Lower leg skin (tissue), 3 donors: ENCODE measurements at regions not wholly inside any gene's neighbourhood (a gene's known extent, or its start where the extent isn't known, plus 50 kb on each side); places are given as distances from the start of the nearest gene placed in this dataset.

Experiments used
- POLR2A ChIP-seq, 2 donors: fragments of 450-650 bp; IDR thresholded peaks; one replicate each; pipeline ENCODE4 v1.6.1; 2016 to 2017; ENCODE audit warnings: antibody characterized with exemption in 2 of 2, mild to moderate bottlenecking in 1 of 2, moderate library complexity in 1 of 2
- TF ChIP-seq, protein P1 (sequence below), 3 donors: fragments of 450-650 bp; IDR thresholded peaks; one replicate each; pipeline ENCODE4 v1.5.1; 2016; ENCODE audit warnings: antibody characterized with exemption in 3 of 3, mild to moderate bottlenecking in 3 of 3, moderate library complexity in 2 of 3

DNA sequence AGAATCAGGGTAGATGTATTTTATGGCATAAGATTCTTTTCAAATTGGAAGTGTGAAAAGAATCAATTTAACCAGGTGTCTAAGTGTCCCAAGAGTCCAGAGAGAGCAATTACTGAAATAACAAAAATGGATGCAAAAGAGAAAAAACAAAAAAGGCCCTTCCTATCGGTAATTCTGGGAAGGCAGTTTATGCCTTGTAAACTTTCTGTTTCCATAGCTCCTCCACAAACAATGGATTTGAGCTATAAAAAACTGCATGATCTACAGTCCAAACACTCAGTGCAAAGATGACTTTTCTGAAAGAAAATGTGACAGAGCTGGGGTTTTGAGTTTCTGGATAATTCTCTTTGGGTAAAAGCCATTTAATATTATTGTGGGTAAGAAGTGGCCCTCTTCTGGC is 366.1 kb downstream of the EN1 start:
- TF ChIP-seq, protein P1, sequence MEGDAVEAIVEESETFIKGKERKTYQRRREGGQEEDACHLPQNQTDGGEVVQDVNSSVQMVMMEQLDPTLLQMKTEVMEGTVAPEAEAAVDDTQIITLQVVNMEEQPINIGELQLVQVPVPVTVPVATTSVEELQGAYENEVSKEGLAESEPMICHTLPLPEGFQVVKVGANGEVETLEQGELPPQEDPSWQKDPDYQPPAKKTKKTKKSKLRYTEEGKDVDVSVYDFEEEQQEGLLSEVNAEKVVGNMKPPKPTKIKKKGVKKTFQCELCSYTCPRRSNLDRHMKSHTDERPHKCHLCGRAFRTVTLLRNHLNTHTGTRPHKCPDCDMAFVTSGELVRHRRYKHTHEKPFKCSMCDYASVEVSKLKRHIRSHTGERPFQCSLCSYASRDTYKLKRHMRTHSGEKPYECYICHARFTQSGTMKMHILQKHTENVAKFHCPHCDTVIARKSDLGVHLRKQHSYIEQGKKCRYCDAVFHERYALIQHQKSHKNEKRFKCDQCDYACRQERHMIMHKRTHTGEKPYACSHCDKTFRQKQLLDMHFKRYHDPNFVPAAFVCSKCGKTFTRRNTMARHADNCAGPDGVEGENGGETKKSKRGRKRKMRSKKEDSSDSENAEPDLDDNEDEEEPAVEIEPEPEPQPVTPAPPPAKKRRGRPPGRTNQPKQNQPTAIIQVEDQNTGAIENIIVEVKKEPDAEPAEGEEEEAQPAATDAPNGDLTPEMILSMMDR (IDR thresholded peaks at IDR 0.05) = no peak
- no peak for TF ChIP-seq POLR2A (IDR thresholded peaks at IDR 0.05)
